ENCODE measurements at regions not wholly inside any gene's neighbourhood (a gene's known extent, or its start where the extent isn't known, plus 50 kb on each side); places are given as distances from the start of the nearest gene placed in this dataset.

- TF ChIP-seq CTCF (IDR thresholded peaks at IDR 0.05) (no peak), POLR2A (IDR thresholded peaks at IDR 0.05; ENCODE audit: low read depth) (no peak), POLR2AphosphoS5 (IDR thresholded peaks at IDR 0.05) (no peak), EP300 (IDR thresholded peaks at IDR 0.05) (no peak)
Measured at GRCh38 chr13:73179650-73180274, 121.0 kb downstream of the KLF5 start.

Data from esophagus muscularis mucosa (tissue), 4 donors.